ENCODE measurements at regions not wholly inside any gene's neighbourhood (a gene's known extent, or its start where the extent isn't known, plus 50 kb on each side); places are given as distances from the start of the nearest gene placed in this dataset.

DNA sequence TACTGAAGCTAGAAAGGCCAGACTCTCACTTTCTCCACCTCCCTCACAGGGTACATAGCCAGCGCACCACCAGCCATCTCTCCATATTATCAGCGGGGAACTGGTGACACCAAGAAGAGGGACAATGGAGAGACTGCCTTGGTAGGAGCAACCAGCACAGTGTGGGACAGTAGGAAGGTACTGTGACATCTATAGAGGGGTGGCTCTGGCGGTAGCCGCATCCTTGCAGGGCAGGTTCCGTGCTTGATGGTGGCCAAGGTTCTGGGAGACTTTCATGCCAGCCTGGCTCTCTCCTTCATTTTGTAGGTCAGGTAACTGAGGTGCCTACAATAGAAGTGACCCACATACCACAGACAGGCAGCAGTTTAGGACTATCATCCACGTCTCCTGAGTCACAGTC is 65.5 kb upstream of the SMIM23 start:
- TF ChIP-seq, protein P1, sequence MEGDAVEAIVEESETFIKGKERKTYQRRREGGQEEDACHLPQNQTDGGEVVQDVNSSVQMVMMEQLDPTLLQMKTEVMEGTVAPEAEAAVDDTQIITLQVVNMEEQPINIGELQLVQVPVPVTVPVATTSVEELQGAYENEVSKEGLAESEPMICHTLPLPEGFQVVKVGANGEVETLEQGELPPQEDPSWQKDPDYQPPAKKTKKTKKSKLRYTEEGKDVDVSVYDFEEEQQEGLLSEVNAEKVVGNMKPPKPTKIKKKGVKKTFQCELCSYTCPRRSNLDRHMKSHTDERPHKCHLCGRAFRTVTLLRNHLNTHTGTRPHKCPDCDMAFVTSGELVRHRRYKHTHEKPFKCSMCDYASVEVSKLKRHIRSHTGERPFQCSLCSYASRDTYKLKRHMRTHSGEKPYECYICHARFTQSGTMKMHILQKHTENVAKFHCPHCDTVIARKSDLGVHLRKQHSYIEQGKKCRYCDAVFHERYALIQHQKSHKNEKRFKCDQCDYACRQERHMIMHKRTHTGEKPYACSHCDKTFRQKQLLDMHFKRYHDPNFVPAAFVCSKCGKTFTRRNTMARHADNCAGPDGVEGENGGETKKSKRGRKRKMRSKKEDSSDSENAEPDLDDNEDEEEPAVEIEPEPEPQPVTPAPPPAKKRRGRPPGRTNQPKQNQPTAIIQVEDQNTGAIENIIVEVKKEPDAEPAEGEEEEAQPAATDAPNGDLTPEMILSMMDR (IDR thresholded peaks at IDR 0.05; ENCODE audit: insufficient read depth, low read length): no peak
- TF ChIP-seq POLR2AphosphoS5 (IDR thresholded peaks at IDR 0.05; ENCODE audit: low read depth): no peak
- TF ChIP-seq, protein P2, sequence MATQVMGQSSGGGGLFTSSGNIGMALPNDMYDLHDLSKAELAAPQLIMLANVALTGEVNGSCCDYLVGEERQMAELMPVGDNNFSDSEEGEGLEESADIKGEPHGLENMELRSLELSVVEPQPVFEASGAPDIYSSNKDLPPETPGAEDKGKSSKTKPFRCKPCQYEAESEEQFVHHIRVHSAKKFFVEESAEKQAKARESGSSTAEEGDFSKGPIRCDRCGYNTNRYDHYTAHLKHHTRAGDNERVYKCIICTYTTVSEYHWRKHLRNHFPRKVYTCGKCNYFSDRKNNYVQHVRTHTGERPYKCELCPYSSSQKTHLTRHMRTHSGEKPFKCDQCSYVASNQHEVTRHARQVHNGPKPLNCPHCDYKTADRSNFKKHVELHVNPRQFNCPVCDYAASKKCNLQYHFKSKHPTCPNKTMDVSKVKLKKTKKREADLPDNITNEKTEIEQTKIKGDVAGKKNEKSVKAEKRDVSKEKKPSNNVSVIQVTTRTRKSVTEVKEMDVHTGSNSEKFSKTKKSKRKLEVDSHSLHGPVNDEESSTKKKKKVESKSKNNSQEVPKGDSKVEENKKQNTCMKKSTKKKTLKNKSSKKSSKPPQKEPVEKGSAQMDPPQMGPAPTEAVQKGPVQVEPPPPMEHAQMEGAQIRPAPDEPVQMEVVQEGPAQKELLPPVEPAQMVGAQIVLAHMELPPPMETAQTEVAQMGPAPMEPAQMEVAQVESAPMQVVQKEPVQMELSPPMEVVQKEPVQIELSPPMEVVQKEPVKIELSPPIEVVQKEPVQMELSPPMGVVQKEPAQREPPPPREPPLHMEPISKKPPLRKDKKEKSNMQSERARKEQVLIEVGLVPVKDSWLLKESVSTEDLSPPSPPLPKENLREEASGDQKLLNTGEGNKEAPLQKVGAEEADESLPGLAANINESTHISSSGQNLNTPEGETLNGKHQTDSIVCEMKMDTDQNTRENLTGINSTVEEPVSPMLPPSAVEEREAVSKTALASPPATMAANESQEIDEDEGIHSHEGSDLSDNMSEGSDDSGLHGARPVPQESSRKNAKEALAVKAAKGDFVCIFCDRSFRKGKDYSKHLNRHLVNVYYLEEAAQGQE (IDR thresholded peaks at IDR 0.05; ENCODE audit: insufficient replicate concordance, low read depth): no peak
- TF ChIP-seq SPI1 (IDR thresholded peaks at IDR 0.05; ENCODE audit: borderline replicate concordance, low read depth): no peak

Measured in HL-60 (cell line).